Nephron progenitor cell (in vitro differentiated cells): ENCODE measurements at regions not wholly inside any gene's neighbourhood (a gene's known extent, or its start where the extent isn't known, plus 50 kb on each side); places are given as distances from the start of the nearest gene placed in this dataset.
"Not testable (repeated sequence)": the region's sequence is repeated elsewhere in the genome, so short reads cannot be mapped to it uniquely, and the experiment has no call there.

Source experiments
- DNase-seq: peaks from one replicate; pipeline ENCODE4 v3.0.0; 2021
- H3K27ac Mint-ChIP-seq: 2 replicates; pipeline ENCODE4 v1.8.0; 2021; ENCODE audit warnings: mild to moderate bottlenecking, moderate library complexity, mixed read lengths
- H3K27me3 Mint-ChIP-seq: 2 replicates; pipeline ENCODE4 v1.8.0; 2021; ENCODE audit warnings: mild to moderate bottlenecking, low read depth, mixed read lengths; ENCODE audit not compliant: poor library complexity
- H3K36me3 Mint-ChIP-seq: 2 replicates; pipeline ENCODE4 v1.8.0; 2021; ENCODE audit warnings: low read depth, mixed read lengths
- H3K4me1 Mint-ChIP-seq: 2 replicates; pipeline ENCODE4 v1.8.0; 2021; ENCODE audit warnings: mixed read lengths
- H3K4me3 Mint-ChIP-seq: 2 replicates; pipeline ENCODE4 v1.8.0; 2021; ENCODE audit warnings: mild to moderate bottlenecking, moderate library complexity, mixed read lengths
- H3K9me3 Mint-ChIP-seq: 2 replicates; pipeline ENCODE4 v1.8.0; 2021; ENCODE audit warnings: mild to moderate bottlenecking, moderate library complexity, mixed read lengths
- CTCF ChIP-seq: fragments of 200-600 bp; sonication (generic); IDR thresholded peaks from 2 replicates; pipeline ENCODE4 v1.5.0; 2021; ENCODE audit warnings: antibody characterized with exemption

GRCh38 chr11:134844838-134845237 is 432.8 kb upstream of the B3GAT1 start:
- TF ChIP-seq CTCF, result no peak
- H3K36me3 Mint-ChIP-seq, result no peaks in the 10 kb centered on the region
- peaks cover 17% of the 10 kb centered on the region for H3K4me1 Mint-ChIP-seq
- no peak overlapping the region for H3K4me3 Mint-ChIP-seq
- H3K27me3 Mint-ChIP-seq, result peaks cover 18% of the 10 kb centered on the region
- H3K9me3 Mint-ChIP-seq, result peaks cover 4% of the 10 kb centered on the region
- DNase-seq, result no peak
- no peak overlapping the region for H3K27ac Mint-ChIP-seq

- no peak overlapping the region for H3K27ac Mint-ChIP-seq
- no peak for DNase-seq
- no peak overlapping the region for H3K4me3 Mint-ChIP-seq
- H3K27me3 Mint-ChIP-seq, result peaks cover 18% of the 10 kb centered on the region
- H3K9me3 Mint-ChIP-seq, result peaks cover 2% of the 10 kb centered on the region
- no peaks in the 10 kb centered on the region for H3K36me3 Mint-ChIP-seq
- peaks cover 19% of the 10 kb centered on the region for H3K4me1 Mint-ChIP-seq
- no peak for TF ChIP-seq CTCF
Measured at GRCh38 chr11:134843735-134844134, 431.7 kb upstream of the B3GAT1 start.

- H3K27me3 Mint-ChIP-seq, result peaks cover 18% of the 10 kb centered on the region
- H3K9me3 Mint-ChIP-seq, result no peaks in the 10 kb centered on the region
- no peak for TF ChIP-seq CTCF
- DNase-seq, result no peak
- H3K36me3 Mint-ChIP-seq, result no peaks in the 10 kb centered on the region
- no peak overlapping the region for H3K27ac Mint-ChIP-seq
- H3K4me3 Mint-ChIP-seq, result no peak overlapping the region
- peaks cover 26% of the 10 kb centered on the region for H3K4me1 Mint-ChIP-seq
Measured at GRCh38 chr11:134843020-134843419, 431.0 kb upstream of the B3GAT1 start.

GRCh38 chr11:134841972-134842371 is 429.9 kb upstream of the B3GAT1 start:
- peaks cover 17% of the 10 kb centered on the region for H3K27me3 Mint-ChIP-seq
- H3K4me3 Mint-ChIP-seq, result no peak overlapping the region

GRCh38 chr11:134841411-134841810 is 429.4 kb upstream of the B3GAT1 start:
- no peak for DNase-seq
- Mint-ChIP-seq H3K27me3 (peaks cover 14% of the 10 kb centered on the region), H3K27ac (no peak overlapping the region), H3K9me3 (no peaks in the 10 kb centered on the region), H3K4me1 (peaks cover 24% of the 10 kb centered on the region), H3K36me3 (no peaks in the 10 kb centered on the region), H3K4me3 (no peak overlapping the region)
- no peak for TF ChIP-seq CTCF

More at GRCh38 chr11:134841972-134842371, 429.9 kb upstream of the B3GAT1 start:
- Mint-ChIP-seq H3K9me3 (no peaks in the 10 kb centered on the region), H3K36me3 (no peaks in the 10 kb centered on the region), H3K27ac (no peak overlapping the region), H3K4me1 (peaks cover 28% of the 10 kb centered on the region)
- no peak for DNase-seq
- no peak for TF ChIP-seq CTCF

- H3K4me3 Mint-ChIP-seq, result no peak overlapping the region
- no peaks in the 10 kb centered on the region for H3K9me3 Mint-ChIP-seq
- no peak overlapping the region for H3K27ac Mint-ChIP-seq
- no peak for DNase-seq
- no peaks in the 10 kb centered on the region for H3K36me3 Mint-ChIP-seq
- no peak for TF ChIP-seq CTCF
- peaks cover 22% of the 10 kb centered on the region for H3K4me1 Mint-ChIP-seq
- peaks cover 14% of the 10 kb centered on the region for H3K27me3 Mint-ChIP-seq
Measured at GRCh38 chr11:134840945-134841344, 428.9 kb upstream of the B3GAT1 start.

GRCh38 chr11:134840165-134840564 is 428.1 kb upstream of the B3GAT1 start:
- H3K36me3 Mint-ChIP-seq, H3K4me3 Mint-ChIP-seq, DNase-seq, H3K27ac Mint-ChIP-seq, H3K9me3 Mint-ChIP-seq: not testable (repeated sequence)
- H3K27me3 Mint-ChIP-seq, result peaks cover 14% of the 10 kb centered on the region
- peaks cover 22% of the 10 kb centered on the region for H3K4me1 Mint-ChIP-seq
